Erythroblast (primary cell): ENCODE measurements at regions not wholly inside any gene's neighbourhood (a gene's known extent, or its start where the extent isn't known, plus 50 kb on each side); places are given as distances from the start of the nearest gene placed in this dataset.

ENCODE experiments used
- DNase-seq, 2 experiments: peaks; one replicate each; lab custom pipeline; 2025; lab: John Stamatoyannopoulos, UW
- GATA1 ChIP-seq: IDR thresholded peaks from 2 replicates; pipeline ENCODE4 v1.6.1; 2011; ENCODE audit warnings: low read depth, mild to moderate bottlenecking, control low read depth, low read length, moderate library complexity
- POLR2A ChIP-seq: IDR thresholded peaks from 2 replicates; pipeline ENCODE4 v1.6.1; 2011; ENCODE audit warnings: mild to moderate bottlenecking, low read length

DNA sequence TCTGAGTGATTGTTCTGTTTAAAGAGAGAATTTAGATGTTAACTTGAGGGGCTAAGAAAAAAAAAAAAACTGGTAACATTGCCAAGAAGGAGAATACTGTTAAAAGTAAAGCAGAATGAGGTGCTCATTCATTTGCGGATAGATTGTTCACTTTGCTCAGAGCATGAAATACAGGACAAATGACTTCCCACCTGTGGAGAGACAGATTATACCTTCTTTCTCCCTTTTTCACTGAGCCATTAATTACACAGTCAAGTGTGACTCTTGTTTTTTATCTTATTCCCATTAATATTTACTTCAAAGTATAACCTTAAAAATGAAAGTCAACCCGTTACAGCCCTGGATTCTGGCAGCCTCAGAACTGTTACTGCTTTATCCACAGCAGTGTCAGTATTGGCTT lies 264.5 kb downstream of the TAF11L14 start:
- TF ChIP-seq POLR2A (no peak), GATA1 (no peak)
- no peak for DNase-seq

DNA sequence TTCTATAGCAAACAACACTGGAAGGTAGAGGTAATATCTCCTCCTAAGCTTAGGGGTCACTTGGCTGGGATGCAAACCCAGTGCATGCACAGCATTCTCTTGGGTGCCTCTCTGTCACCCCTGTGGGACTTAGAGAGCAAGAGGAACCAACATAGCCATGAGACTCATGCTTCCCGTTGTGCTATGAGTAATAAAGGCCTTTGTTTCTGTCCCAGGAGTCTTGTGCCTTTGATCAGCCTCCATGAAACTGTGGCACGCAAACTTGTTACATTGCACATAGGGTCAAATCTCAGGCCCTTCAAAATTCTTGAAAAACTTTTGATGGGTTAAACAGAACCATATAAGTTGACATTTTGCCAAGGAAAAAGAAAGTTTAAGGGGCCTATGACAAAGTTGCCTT lies 272.8 kb downstream of the TAF11L14 start:
- TF ChIP-seq POLR2A (no peak), GATA1 (no peak)

DNA sequence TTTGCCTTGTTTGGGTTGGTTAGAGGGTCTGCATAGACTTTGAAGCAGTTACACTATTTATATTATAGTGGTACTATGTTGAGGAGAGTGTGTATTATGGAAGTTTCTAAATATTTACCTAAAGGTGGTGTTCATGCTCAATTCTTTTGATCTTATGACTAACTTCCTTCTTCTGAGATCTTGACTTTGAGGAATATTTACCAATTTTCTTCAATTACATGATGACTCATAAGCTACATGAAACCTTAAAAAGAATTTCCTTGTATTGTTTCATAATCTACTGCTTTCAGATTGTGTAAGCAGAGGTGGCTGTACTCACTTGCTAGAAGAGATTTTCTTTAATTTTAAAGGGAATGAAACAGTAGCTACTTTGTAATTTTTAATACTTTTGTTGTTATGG lies 276.1 kb downstream of the TAF11L14 start:
- no peak for DNase-seq

More for the DNA sequence above, 272.8 kb downstream of the TAF11L14 start:
- no peak for DNase-seq

DNA sequence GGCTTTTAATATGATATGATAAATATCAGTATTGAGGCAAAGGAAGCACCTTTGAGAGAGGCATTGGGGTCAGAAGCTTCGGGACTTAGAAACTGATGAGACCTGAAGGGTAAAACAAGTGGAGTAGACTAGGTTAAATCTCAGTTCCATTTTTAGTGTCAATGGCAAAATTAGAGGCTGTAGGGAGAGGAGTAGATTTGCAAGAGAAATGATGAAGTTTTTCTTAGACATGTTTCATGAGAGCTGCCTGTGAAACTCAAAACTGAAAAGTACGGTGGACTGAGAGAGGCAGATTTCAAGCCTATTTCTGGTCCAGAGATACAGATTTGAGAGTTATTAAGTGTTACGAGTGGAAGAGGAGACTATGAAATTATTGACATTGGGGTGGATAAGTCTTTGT lies 278.5 kb downstream of the TAF11L14 start:
- TF ChIP-seq POLR2A = no peak
- TF ChIP-seq GATA1 = no peak

More for the DNA sequence above, 276.1 kb downstream of the TAF11L14 start:
- TF ChIP-seq GATA1 = no peak
- no peak for TF ChIP-seq POLR2A

DNA sequence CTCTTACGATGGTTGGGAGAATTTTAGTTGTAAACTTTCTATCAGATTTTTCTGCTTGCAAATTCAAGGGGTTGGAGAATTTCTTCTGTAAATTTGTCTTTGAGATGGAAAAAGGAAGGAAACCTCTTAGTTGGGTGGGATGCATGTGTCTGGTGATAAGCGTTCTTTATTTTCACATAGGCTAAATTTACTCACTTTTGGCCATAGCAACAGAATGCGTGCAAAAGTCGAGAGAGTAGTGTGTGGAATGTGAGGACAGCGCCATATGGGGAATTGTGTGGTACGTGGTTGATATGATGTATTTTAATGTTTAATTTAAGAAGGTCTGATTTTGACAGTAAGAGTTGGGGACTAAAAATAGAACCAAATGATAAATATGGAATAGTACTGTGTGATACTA lies 282.2 kb downstream of the TAF11L14 start:
- TF ChIP-seq GATA1 (no peak), POLR2A (no peak)
- DNase-seq = no peak

More for the DNA sequence above, 278.5 kb downstream of the TAF11L14 start:
- no peak for DNase-seq

DNA sequence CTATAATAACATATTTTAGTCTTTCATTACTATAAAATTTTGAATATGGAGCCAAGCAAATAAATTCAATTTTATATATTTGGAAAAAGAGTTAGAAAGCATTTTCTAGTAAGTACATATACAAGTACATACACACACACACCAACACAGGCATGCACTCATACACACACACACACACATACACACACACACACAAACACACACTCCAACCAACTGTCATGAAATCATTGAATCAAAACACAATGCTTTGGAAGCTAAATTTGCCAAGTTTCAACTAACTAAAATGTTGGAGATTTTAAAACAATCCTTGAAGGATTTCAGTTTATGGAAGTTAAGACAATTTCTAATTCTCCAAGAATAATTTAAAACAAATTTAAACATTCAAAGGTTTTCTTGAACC lies 283.2 kb downstream of the TAF11L14 start:
- no peak for DNase-seq
- no peak for TF ChIP-seq POLR2A
- TF ChIP-seq GATA1 = no peak

DNA sequence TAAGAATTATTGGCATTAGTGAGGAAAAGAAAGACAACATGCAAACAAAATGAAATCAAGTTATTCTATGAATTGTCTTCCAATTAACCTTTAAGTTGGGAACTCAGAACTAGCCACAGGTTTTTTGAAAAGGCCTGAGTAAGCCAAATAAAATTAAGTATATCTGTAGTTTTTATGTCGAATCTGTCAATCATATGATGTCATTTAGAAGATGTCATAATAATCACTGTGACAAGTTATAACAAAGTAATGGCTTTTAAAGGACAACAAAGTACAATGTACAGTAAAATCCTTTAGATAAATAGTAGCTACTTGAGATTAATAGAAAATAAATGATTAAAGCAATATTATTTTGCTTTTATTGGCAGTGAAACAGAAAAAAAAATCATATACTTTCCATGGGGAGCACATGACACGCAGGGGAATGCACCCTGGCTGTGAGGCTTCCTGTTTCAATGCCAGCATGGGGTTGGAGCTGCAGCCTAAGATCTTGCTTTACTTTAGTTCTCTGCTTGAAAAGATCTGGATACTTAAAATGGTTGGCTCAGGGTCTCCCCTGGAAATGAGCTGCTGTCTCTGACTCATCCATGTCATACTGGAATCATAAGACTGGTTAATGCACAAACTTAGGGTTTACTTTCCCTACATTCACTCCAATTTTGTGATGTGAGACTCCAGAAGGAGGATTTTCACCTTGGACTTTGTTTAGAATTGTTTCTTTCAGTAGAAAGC lies 284.3 kb downstream of the TAF11L14 start:
- TF ChIP-seq POLR2A (no peak), GATA1 (no peak)
- no peak for DNase-seq

DNA sequence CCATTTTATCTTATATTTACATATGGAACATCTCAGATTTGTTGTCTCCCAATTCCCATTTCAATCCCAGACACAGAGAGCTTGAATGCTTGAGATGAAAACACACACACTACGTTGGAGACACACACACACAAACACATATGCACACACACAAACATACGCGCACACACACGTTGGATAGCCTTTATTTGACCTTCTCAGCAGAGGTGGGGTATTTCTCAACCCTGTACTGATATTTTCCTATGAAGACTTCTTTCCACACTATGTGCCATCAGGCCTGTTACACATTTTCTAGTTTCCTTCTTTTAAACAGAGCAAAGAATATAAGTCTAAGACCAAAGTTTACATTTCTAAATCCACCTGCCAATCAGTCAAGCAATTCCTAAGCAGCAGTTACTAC lies 291.0 kb downstream of the TAF11L14 start:
- TF ChIP-seq GATA1 (no peak), POLR2A (no peak)
- no peak for DNase-seq

DNA sequence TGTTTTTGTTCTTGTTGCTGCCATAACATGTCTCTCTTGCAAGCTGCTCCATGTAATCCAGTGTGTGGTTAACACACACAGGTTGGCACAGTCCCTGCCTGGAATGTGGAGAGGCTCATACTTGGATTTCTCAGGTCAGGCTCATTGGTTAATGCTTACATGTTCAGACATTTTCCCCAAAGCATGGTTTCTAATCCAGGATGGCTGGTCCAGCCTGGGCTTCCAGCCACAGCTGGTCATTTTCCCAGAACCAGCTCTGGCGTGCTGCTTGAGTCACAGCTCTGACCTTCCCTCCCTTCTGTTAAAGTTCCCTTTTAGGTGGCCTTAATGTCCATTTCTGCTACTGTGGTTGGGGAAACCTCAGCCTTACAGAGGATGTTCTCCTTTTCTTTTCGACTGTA lies 294.3 kb downstream of the TAF11L14 start:
- DNase-seq = no peak
- TF ChIP-seq POLR2A (no peak), GATA1 (no peak)

DNA sequence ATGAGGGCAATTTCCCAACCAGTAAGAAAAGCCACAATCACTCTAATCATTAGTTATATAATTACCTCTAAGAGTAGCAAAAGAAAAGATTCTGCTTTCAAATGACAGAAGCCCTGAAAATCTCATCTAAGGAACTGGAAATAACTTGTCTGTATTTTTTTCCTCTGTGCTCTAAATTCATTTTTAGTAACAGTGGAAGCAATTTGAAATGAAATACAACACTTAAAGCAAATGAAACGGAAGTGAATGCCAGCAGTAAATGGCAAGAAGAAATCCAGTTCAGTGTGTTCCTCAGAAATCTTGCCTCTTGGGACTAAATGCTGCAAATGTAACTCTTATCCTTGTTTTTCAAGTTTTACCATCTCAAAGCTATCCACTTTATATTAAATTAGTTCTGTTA lies 294.9 kb downstream of the TAF11L14 start:
- no peak for DNase-seq
- no peak for TF ChIP-seq POLR2A
- TF ChIP-seq GATA1 = no peak

DNA sequence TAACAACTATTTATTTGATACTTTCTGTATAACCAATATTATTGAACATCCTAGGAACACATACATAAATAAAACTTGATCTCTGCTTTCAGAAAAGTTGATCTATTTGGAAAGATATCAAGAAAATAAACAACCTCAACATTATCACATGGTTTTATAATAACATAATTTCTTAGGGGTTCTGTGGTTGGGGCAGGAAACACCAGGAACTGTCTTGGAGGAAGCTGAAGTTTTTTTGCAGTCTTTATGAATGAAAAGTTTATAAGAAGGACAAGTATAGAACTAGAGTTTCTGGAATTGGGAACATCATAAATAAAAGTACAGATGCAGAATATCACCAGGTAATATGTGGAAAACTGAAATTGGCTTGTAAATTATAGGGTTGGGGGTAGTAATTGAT lies 296.1 kb downstream of the TAF11L14 start:
- TF ChIP-seq GATA1 (no peak), POLR2A (no peak)
- no peak for DNase-seq

DNA sequence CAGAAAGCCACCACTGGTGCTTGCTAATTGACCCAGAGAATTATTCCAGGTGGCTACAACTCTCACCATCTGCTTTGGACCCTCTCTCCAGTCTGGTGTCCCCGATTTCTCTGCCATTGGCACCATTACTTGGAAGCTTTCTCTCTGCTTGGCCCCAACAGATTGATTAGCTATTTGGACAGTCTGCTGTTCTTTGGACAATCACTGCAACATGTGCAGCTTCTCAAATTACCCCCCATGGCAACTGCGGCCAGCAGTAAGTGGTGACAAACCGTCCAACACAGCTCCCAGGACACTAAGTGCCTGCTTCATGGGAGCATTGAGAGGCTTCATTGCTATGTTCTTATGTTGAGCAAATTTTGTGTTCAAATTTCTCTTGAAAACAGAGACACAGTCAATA lies 309.8 kb downstream of the TAF11L14 start:
- no peak for DNase-seq
- TF ChIP-seq GATA1 (no peak), POLR2A (no peak)

DNA sequence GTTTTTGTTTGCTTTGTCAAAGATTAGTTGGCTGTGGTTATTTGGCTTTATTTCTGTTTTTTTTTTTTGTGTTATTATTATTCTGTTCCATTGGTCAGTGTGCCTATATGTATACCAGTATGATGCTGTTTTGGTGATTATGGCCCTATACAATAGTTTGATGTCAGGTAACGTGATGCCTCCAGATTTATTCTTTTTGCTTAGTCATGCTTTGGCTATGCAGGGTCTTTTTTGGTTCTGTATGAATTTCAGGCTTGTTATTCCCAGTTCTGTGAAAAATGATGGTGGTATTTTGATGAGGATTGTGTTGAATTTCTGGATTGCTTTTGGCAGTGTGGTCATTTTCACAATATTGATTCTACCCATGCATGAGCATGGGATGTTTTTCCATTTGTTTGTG lies 312.8 kb downstream of the TAF11L14 start:
- TF ChIP-seq GATA1 (no peak), POLR2A (no peak)
- DNase-seq = no peak

DNA sequence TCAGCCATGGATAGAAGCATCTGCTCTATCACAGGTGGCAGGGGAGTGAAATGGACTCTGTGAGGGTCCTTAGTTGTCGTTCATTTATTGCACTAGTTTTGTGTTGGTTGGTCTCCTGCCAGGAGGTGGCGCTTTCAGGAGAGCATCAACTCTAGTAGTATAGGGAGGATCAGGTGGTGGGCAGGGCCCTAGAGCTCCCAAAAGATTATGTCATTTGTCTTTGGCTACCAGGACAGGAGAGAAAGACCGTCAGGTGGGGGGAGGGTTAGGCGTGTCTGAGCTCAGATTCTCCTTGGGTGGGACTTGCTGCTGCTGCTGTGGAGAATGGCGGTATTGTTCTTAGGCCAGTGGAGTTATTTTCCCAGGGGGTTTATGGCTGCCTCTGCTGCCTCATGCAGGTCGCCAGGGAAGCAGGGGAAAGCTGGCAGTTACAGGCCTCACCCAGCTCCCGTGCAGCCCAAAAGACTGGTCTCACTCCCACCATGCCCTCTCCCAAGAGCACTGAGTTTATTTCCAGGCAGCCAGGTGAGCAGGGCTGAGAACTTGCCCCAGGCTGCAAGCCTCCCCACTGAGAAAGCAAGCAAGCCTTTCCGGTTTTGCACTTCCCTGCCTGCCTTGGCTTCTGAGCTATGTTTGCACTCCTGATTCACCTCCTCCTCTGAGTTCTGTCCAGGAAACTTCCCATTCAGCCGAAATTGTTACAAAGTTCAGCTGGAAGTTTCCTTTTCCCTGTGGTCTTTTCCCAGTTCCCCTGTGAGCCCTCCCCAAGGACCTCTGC lies 317.3 kb downstream of the TAF11L14 start:
- TF ChIP-seq GATA1 = no peak
- no peak for TF ChIP-seq POLR2A
- no peak for DNase-seq
